ENCODE measurements at regions not wholly inside any gene's neighbourhood (a gene's known extent, or its start where the extent isn't known, plus 50 kb on each side); places are given as distances from the start of the nearest gene placed in this dataset.

- no peaks in the 10 kb centered on the region for H3K36me3 ChIP-seq
- WGBS = 94% methylated on average over 2 of the region's 2 CpGs
- intact Hi-C loops (cut with DNase I) = no loop called here
- H3K4me3 ChIP-seq = no peak overlapping the region
- TF ChIP-seq CTCF (IDR thresholded peaks at IDR 0.05) (no peak), POLR2A (IDR thresholded peaks at IDR 0.05; ENCODE audit: low read depth) (no peak), EP300 (IDR thresholded peaks at IDR 0.05) (no peak), POLR2AphosphoS5 (IDR thresholded peaks at IDR 0.05) (no peak)
- DNase-seq (ENCODE audit: extremely low spot score) = no peak
- no peaks in the 10 kb centered on the region for H3K4me1 ChIP-seq
- no peaks in the 10 kb centered on the region for H3K27me3 ChIP-seq
- H3K9me3 ChIP-seq = no peaks in the 10 kb centered on the region
- H3K27ac ChIP-seq (replicated peaks in 1 of 4) = no peak overlapping the region
Observed at GRCh38 chr6:146923205-146923833, 280.9 kb upstream of the STXBP5 start.

- no peaks in the 10 kb centered on the region for H3K9me3 ChIP-seq
- H3K4me3 ChIP-seq = no peak overlapping the region
- H3K27me3 ChIP-seq = no peaks in the 10 kb centered on the region
- intact Hi-C loops (cut with DNase I) = no loop called here
- TF ChIP-seq EP300 (IDR thresholded peaks at IDR 0.05) = no peak
- TF ChIP-seq POLR2AphosphoS5 (IDR thresholded peaks at IDR 0.05) = no peak
- TF ChIP-seq POLR2A (IDR thresholded peaks at IDR 0.05; ENCODE audit: low read depth) = no peak
- TF ChIP-seq CTCF (IDR thresholded peaks at IDR 0.05) = no peak
- no peak for DNase-seq (ENCODE audit: extremely low spot score)
- no peak overlapping the region for H3K27ac ChIP-seq (replicated peaks in 1 of 4)
- no peaks in the 10 kb centered on the region for H3K4me1 ChIP-seq
- no peaks in the 10 kb centered on the region for H3K36me3 ChIP-seq
- 90% methylated on average over 3 of the region's 3 CpGs for whole genome bisulfite sequencing
Observed at GRCh38 chr6:146925846-146926245, 278.4 kb upstream of the STXBP5 start.

- DNase-seq (ENCODE audit: extremely low spot score) = no peak
- no peak for TF ChIP-seq CTCF (IDR thresholded peaks at IDR 0.05)
- no peak for TF ChIP-seq POLR2A (IDR thresholded peaks at IDR 0.05; ENCODE audit: low read depth)
- no peak for TF ChIP-seq EP300 (IDR thresholded peaks at IDR 0.05)
- no peak for TF ChIP-seq POLR2AphosphoS5 (IDR thresholded peaks at IDR 0.05)
- no peaks in the 10 kb centered on the region for H3K36me3 ChIP-seq
- WGBS = 93% methylated on average over 2 of the region's 2 CpGs
- no peaks in the 10 kb centered on the region for H3K27me3 ChIP-seq
- intact Hi-C loops (cut with DNase I) = no loop called here
- no peak overlapping the region for H3K4me3 ChIP-seq
- H3K4me1 ChIP-seq = no peaks in the 10 kb centered on the region
- H3K9me3 ChIP-seq = no peaks in the 10 kb centered on the region
- H3K27ac ChIP-seq (replicated peaks in 1 of 4) = no peak overlapping the region
Observed at GRCh38 chr6:146928503-146928902, 275.7 kb upstream of the STXBP5 start.

- H3K36me3 ChIP-seq = no peaks in the 10 kb centered on the region
- TF ChIP-seq EP300 (IDR thresholded peaks at IDR 0.05) (no peak), CTCF (IDR thresholded peaks at IDR 0.05) (no peak), POLR2AphosphoS5 (IDR thresholded peaks at IDR 0.05) (no peak), POLR2A (IDR thresholded peaks at IDR 0.05; ENCODE audit: low read depth) (no peak)
- H3K4me1 ChIP-seq = no peaks in the 10 kb centered on the region
- no peak overlapping the region for H3K4me3 ChIP-seq
- intact Hi-C loops (cut with DNase I) = no loop called here
- no peak for DNase-seq (ENCODE audit: extremely low spot score)
- 100% methylated on average over 1 of the region's 1 CpG for WGBS
- H3K27ac ChIP-seq (replicated peaks in 1 of 4) = no peak overlapping the region
- no peaks in the 10 kb centered on the region for H3K27me3 ChIP-seq
- no peaks in the 10 kb centered on the region for H3K9me3 ChIP-seq
Observed at GRCh38 chr6:146931214-146931613, 273.0 kb upstream of the STXBP5 start.

GRCh38 chr6:146937316-146937715 lies 266.9 kb upstream of the STXBP5 start:
- no peak for TF ChIP-seq POLR2AphosphoS5 (IDR thresholded peaks at IDR 0.05)
- no peak for TF ChIP-seq EP300 (IDR thresholded peaks at IDR 0.05)
- TF ChIP-seq CTCF (IDR thresholded peaks at IDR 0.05) = no peak
- no peak for TF ChIP-seq POLR2A (IDR thresholded peaks at IDR 0.05; ENCODE audit: low read depth)
- no peak overlapping the region for H3K4me3 ChIP-seq
- intact Hi-C loops (cut with DNase I) = no loop called here
- no peaks in the 10 kb centered on the region for H3K9me3 ChIP-seq
- no peaks in the 10 kb centered on the region for H3K36me3 ChIP-seq
- no peaks in the 10 kb centered on the region for H3K4me1 ChIP-seq
- no peaks in the 10 kb centered on the region for H3K27me3 ChIP-seq
- DNase-seq (ENCODE audit: extremely low spot score) = no peak
- 94% methylated on average over 1 of the region's 1 CpG for WGBS
- no peak overlapping the region for H3K27ac ChIP-seq (replicated peaks in 1 of 4)
